Right lobe of liver (tissue), 6 donors: ENCODE measurements at regions not wholly inside any gene's neighbourhood (a gene's known extent, or its start where the extent isn't known, plus 50 kb on each side); places are given as distances from the start of the nearest gene placed in this dataset.

Experiments used
- ATAC-seq, 4 donors: fragments of 200-7000 bp; cut with Tn5 transposase; one replicate each; pipeline ENCODE4 v1.9.1; 2020; ENCODE audit warnings: mild to moderate bottlenecking in 4 of 4, moderate library complexity in 4 of 4
- DNase-seq, 3 donors: peaks; one replicate each; pipeline ENCODE4 v3.0.0-alpha.2; 2020
- H3K27ac ChIP-seq, 3 donors: fragments of 200-600 bp; one replicate each; pipeline ENCODE4 v1.8.0; 2022
- H3K27me3 ChIP-seq, 2 donors: fragments of 200-600 bp; one replicate each; pipeline ENCODE4 v1.8.0; 2022
- H3K36me3 ChIP-seq, 4 donors: fragments of 200-600 bp; sonication (generic) in 1 of 4; one replicate each; pipeline versions ENCODE4 v1.5.1 to v1.8.0; 2017 to 2022; ENCODE audit warnings: control low read depth in 1 of 4
- H3K4me1 ChIP-seq, 4 donors: fragments of 200-600 bp; sonication (generic) in 1 of 4; one replicate each; pipeline versions ENCODE4 v1.5.1 to v1.8.0; 2017 to 2022; ENCODE audit warnings: control low read depth in 1 of 4
- H3K4me3 ChIP-seq, 3 donors: fragments of 200-600 bp; one replicate each; pipeline ENCODE4 v1.8.0; 2022
- H3K9me3 ChIP-seq, 4 donors: fragments of 200-600 bp; sonication (generic) in 1 of 4; one replicate each; pipeline versions ENCODE4 v1.5.1 to v1.8.0; 2017 to 2022; ENCODE audit warnings: control low read depth in 1 of 4
- CTCF ChIP-seq, 4 donors: fragments of 200-600 bp in 3 of 4; fragments of 450-650 bp in 1 of 4; IDR thresholded peaks; one replicate each; pipeline versions ENCODE4 v1.5.1 to v1.8.0; 2016 to 2022; ENCODE audit warnings: antibody characterized with exemption in 4 of 4, mild to moderate bottlenecking in 2 of 4
- POLR2A ChIP-seq: fragments of 450-650 bp; IDR thresholded peaks from one replicate; pipeline ENCODE4 v1.6.1; 2017; ENCODE audit warnings: antibody characterized with exemption, mild to moderate bottlenecking
- WGBS: methylation state at CpG from one replicate; pipeline ENCODE4 v1.1.6; 2018; ENCODE audit warnings: low coverage, low lambda C conversion rate; ENCODE audit not compliant: insufficient coverage; ENCODE audit errors: missing lambda C conversion rate; 5-methylcytosine and 5-hydroxymethylcytosine counted together
- intact Hi-C, 2 donors: fragments of 100-400 bp; cut with DNase I; formaldehyde crosslinking; loops; one replicate each; pipeline versions ENCODE4 v1.11.2 to v1.14.1; 2022
- donor health status: DM: no; HTN: yes; CAD: no.
- donor health status: DM: no; HTN: no; CAD: no.
- donor health status: DM: no; HTN: no; CAD: no.
- donor health status: DM: no; HTN: yes; CAD: no.
- donor health status: DM: no; HTN: yes; CAD: no.

DNA sequence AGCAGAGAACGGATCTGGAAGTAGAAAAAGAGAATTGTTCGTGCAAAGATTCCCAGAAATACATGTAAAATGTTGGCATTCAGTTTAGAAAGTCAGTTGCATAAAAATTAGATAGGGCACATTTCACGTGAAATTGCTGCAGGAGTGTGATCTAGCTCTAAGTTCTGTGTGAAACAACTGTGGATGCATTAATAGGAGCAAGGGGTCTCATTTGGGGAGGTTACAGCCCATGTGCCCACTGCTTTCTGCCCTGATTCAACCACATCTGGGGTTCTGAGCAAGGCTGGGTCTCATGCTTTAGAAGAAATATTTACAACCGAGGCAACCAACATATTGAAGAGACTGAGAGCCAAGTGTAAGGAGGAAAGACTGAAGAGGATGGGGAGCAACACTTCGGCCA lies 639.0 kb downstream of the BCOR start:
- H3K4me1 ChIP-seq = peaks cover 0 to 3% (median 0%) of the 10 kb centered on the region in 4 donors
- TF ChIP-seq CTCF (IDR thresholded peaks at IDR 0.05) (no peak), POLR2A (no peak)
- H3K4me3 ChIP-seq = no peak overlapping the region
- H3K36me3 ChIP-seq = no peaks in the 10 kb centered on the region
- intact Hi-C loops = no loop called here
- H3K27me3 ChIP-seq = no peaks in the 10 kb centered on the region
- 41% methylated on average over 5 of the region's 5 CpGs for WGBS
- ATAC-seq (no peak), DNase-seq (no peak)
- no peaks in the 10 kb centered on the region for H3K9me3 ChIP-seq
- H3K27ac ChIP-seq = no peak overlapping the region

DNA sequence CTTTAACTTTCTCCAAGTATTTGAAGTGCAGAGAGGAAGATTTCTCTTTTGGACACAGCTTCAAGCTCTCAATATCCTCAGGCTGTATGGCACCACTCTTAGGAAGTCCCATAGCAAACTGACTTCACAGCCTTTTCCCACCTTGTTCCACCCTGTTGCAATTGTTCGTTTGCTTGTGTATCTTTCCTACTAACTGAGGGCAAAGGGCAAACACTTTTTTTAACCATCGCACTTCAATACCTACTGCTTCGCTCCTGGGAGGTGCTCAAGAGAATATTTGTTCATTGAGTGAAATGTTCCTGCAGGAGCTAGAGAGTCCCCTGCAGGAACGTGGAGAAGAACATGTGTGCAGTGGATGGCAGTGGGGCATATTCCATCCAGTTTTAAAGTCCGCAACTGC lies 638.6 kb downstream of the BCOR start:
- peak; percentile 60 to 68 (median 64) for ATAC-seq

DNA sequence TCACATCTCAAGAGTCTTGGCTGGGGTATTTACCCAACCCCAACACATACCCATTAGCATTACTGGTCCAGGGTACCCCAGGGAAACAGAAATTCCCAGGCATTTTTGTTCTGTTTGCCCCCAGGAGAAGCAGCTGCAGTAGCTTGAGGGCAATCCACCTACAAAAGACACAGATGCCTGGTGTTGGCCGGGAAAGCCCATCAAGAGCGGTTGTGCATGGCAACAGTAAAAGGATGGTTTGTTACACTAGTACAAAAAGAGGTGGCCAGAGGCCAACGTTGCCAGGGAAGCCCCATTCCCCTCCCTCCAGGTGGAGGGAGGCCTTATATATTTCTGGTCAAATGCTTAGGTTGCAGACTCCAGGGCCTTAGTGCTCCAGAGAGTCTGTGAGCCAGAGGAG lies 637.8 kb downstream of the BCOR start:
- no peak overlapping the region for H3K4me3 ChIP-seq
- no peaks in the 10 kb centered on the region for H3K36me3 ChIP-seq
- ATAC-seq (no peak), DNase-seq (no peak)
- H3K4me1 ChIP-seq = peaks cover 0 to 3% (median 0%) of the 10 kb centered on the region in 4 donors
- H3K27me3 ChIP-seq = no peaks in the 10 kb centered on the region
- WGBS = 86% methylated on average over 1 of the region's 3 CpGs
- H3K9me3 ChIP-seq = no peaks in the 10 kb centered on the region
- H3K27ac ChIP-seq = no peak overlapping the region
- intact Hi-C loops = no loop called here
- no peak for TF ChIP-seq CTCF (IDR thresholded peaks at IDR 0.05)
- TF ChIP-seq POLR2A = no peak

More for the DNA sequence above, 638.6 kb downstream of the BCOR start:
- Histone ChIP-seq H3K36me3 (no peaks in the 10 kb centered on the region), H3K9me3 (no peaks in the 10 kb centered on the region), H3K4me1 (peaks cover 0 to 3% (median 0%) of the 10 kb centered on the region in 4 donors), H3K27me3 (no peaks in the 10 kb centered on the region), H3K4me3 (no peak overlapping the region), H3K27ac (no peak overlapping the region)
- intact Hi-C loops = no loop called here
- no peak for DNase-seq
- WGBS = 58% methylated on average over 5 of the region's 5 CpGs
- no peak for TF ChIP-seq POLR2A
- no peak for TF ChIP-seq CTCF (IDR thresholded peaks at IDR 0.05)

DNA sequence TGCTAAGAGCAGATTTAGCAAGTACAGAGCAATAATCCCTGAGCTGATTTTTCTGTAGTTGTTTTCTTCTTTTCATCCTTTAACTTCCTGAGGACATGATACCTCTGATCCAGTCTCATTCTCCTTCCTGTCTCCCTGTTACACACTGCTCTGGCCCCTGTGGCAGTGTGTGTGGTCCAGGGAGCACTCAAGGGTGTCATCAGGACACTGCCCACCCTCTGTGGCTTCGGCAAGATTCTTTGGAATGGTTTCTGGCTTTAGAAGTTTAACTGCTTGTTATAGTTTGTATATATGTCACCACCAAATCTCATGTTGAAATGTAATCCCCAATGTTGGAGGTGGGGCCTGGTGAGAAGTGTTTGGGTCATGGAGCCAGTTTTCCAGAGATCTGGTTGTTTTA lies 637.3 kb downstream of the BCOR start:
- no peak overlapping the region for H3K4me3 ChIP-seq
- no peaks in the 10 kb centered on the region for H3K36me3 ChIP-seq
- no peak overlapping the region for H3K27ac ChIP-seq
- TF ChIP-seq CTCF (IDR thresholded peaks at IDR 0.05) (no peak), POLR2A (no peak)
- ATAC-seq (no peak), DNase-seq (no peak)
- peaks cover 0 to 3% (median 0%) of the 10 kb centered on the region in 4 donors for H3K4me1 ChIP-seq
- intact Hi-C loops = no loop called here
- 63% methylated on average over 1 of the region's 1 CpG for WGBS
- no peaks in the 10 kb centered on the region for H3K9me3 ChIP-seq
- H3K27me3 ChIP-seq = no peaks in the 10 kb centered on the region

GRCh38 chrX:39462835-39463234 lies 634.9 kb downstream of the BCOR start:
- DNase-seq = no peak
- no peak for ATAC-seq
- Histone ChIP-seq H3K27ac (no peak overlapping the region), H3K9me3 (no peaks in the 10 kb centered on the region), H3K4me3 (no peak overlapping the region), H3K27me3 (no peaks in the 10 kb centered on the region), H3K4me1 (peaks cover 0 to 3% (median 0%) of the 10 kb centered on the region in 4 donors), H3K36me3 (no peaks in the 10 kb centered on the region)
- 38% methylated on average over 1 of the region's 1 CpG for WGBS
- TF ChIP-seq POLR2A = no peak
- no peak for TF ChIP-seq CTCF (IDR thresholded peaks at IDR 0.05)
- intact Hi-C loops = no loop called here
